CD14-positive monocyte (primary cell): ENCODE measurements at regions not wholly inside any gene's neighbourhood (a gene's known extent, or its start where the extent isn't known, plus 50 kb on each side); places are given as distances from the start of the nearest gene placed in this dataset.

Experiments used
- DNase-seq, 3 donors: peaks; one replicate each; pipeline ENCODE4 v3.0.0-alpha.2; 2011 to 2022
- H2AFZ ChIP-seq: 2 replicates; pipeline ENCODE4 v1.6.0; 2012; ENCODE audit warnings: mild to moderate bottlenecking, low read depth, low read length, inconsistent platforms; ENCODE audit not compliant: insufficient read depth, poor library complexity, severe bottlenecking
- H3K27ac ChIP-seq, 2 donors: 1 replicate in 1 of 2; 2 replicates in 1 of 2; pipeline ENCODE4 v1.5.1; 2012 to 2013; ENCODE audit warnings: low read length in 2 of 2, control low read depth in 1 of 2, inconsistent platforms in 1 of 2, low read depth in 1 of 2, mild to moderate bottlenecking in 1 of 2
- H3K27me3 ChIP-seq, 2 donors: one replicate each; pipeline versions ENCODE4 v1.6.0 to v1.6.1; 2011 to 2013; ENCODE audit warnings: low read length in 2 of 2; ENCODE audit not compliant: control insufficient read depth in 2 of 2, insufficient read depth in 2 of 2
- H3K36me3 ChIP-seq, 2 donors: replicated peaks in 1 of 2; 1 replicate in 1 of 2; 2 replicates in 1 of 2; pipeline versions ENCODE4 v1.5.1 to v1.6.1; 2012 to 2013; ENCODE audit warnings: low read length in 2 of 2, control low read depth in 1 of 2, inconsistent platforms in 1 of 2, mild to moderate bottlenecking in 1 of 2; ENCODE audit not compliant: insufficient read depth in 2 of 2, control insufficient read depth in 1 of 2
- H3K4me1 ChIP-seq, 2 donors: 1 replicate in 1 of 2; 2 replicates in 1 of 2; pipeline versions ENCODE4 v1.5.1 to v1.6.1; 2012 to 2013; ENCODE audit warnings: low read length in 2 of 2, control low read depth in 1 of 2, inconsistent platforms in 1 of 2, mild to moderate bottlenecking in 1 of 2, moderate library complexity in 1 of 2; ENCODE audit not compliant: insufficient read depth in 2 of 2, control insufficient read depth in 1 of 2
- H3K4me2 ChIP-seq: replicated peaks from 2 replicates; pipeline ENCODE3; 2012; ENCODE audit warnings: low read length, moderate library complexity, mild to moderate bottlenecking; ENCODE audit not compliant: poor library complexity, severe bottlenecking; ENCODE audit errors: extremely low read depth
- H3K4me3 ChIP-seq, 3 experiments: fragments of 200-600 bp in 1 of 3; sonication (generic) in 1 of 3; replicated peaks in 1 of 3; 1 replicate in 2 of 3; 2 replicates in 1 of 3; pipeline ENCODE4 v1.5.1; 2011 to 2013; ENCODE audit warnings: low read length in 3 of 3, mild to moderate bottlenecking in 3 of 3, control low read depth in 2 of 3, low read depth in 2 of 3, inconsistent platforms in 1 of 3, moderate library complexity in 1 of 3
- H3K79me2 ChIP-seq: 2 replicates; pipeline ENCODE4 v1.6.0; 2012; ENCODE audit warnings: mild to moderate bottlenecking, control low read depth, inconsistent platforms, low read length, moderate library complexity; ENCODE audit not compliant: insufficient read depth
- H3K9ac ChIP-seq: 2 replicates; pipeline ENCODE4 v1.6.0; 2017; ENCODE audit warnings: low read length, mild to moderate bottlenecking; ENCODE audit not compliant: insufficient read depth, poor library complexity, severe bottlenecking
- H3K9me3 ChIP-seq, 2 donors: replicated peaks in 1 of 2; 1 replicate in 1 of 2; 2 replicates in 1 of 2; pipeline versions ENCODE4 v1.5.1 to v1.6.1; 2012 to 2013; ENCODE audit warnings: low read length in 2 of 2, control low read depth in 1 of 2; ENCODE audit not compliant: control insufficient read depth in 1 of 2, insufficient read depth in 1 of 2
- H4K20me1 ChIP-seq: 2 replicates; pipeline ENCODE4 v1.6.0; 2012; ENCODE audit warnings: mild to moderate bottlenecking, low read length, control low read depth, moderate library complexity; ENCODE audit not compliant: insufficient read depth
- H3K27ac Mint-ChIP-seq, 7 donors: one replicate each; pipeline ENCODE4 v1.8.0; 2020; ENCODE audit warnings: mild to moderate bottlenecking in 7 of 7, mixed read lengths in 7 of 7, moderate library complexity in 6 of 7, inconsistent platforms in 2 of 7
- H3K27me3 Mint-ChIP-seq, 3 donors: one replicate each; pipeline ENCODE4 v1.8.0; 2021 to 2022; ENCODE audit warnings: low read depth in 3 of 3, mild to moderate bottlenecking in 3 of 3, mixed read lengths in 3 of 3, moderate library complexity in 3 of 3, inconsistent platforms in 1 of 3
- H3K36me3 Mint-ChIP-seq, 2 donors: one replicate each; pipeline ENCODE4 v1.8.0; 2020; ENCODE audit warnings: mixed read lengths in 2 of 2, inconsistent platforms in 1 of 2, mild to moderate bottlenecking in 1 of 2
- H3K4me1 Mint-ChIP-seq: one replicate; pipeline ENCODE4 v1.8.0; 2020; ENCODE audit warnings: mild to moderate bottlenecking, mixed read lengths
- H3K4me3 Mint-ChIP-seq, 2 donors: one replicate each; pipeline ENCODE4 v1.8.0; 2020; ENCODE audit warnings: mild to moderate bottlenecking in 2 of 2, mixed read lengths in 2 of 2, moderate library complexity in 1 of 2
- H3K9me3 Mint-ChIP-seq, 7 donors: one replicate each; pipeline ENCODE4 v1.8.0; 2020 to 2022; ENCODE audit warnings: mixed read lengths in 7 of 7, mild to moderate bottlenecking in 6 of 7, moderate library complexity in 6 of 7, inconsistent platforms in 2 of 7
- WGBS: methylation state at CpG from one replicate; pipeline ENCODE4 v1.1.5; 2013; ENCODE audit warnings: missing lambda C conversion rate; ENCODE audit not compliant: insufficient coverage; 5-methylcytosine and 5-hydroxymethylcytosine counted together
- intact Hi-C, 2 donors: fragments of 100-400 bp; cut with micrococcal nuclease; formaldehyde crosslinking; loops; one replicate each; pipeline versions ENCODE4 v1.15.0 to v1.15.1; 2023
- TF ChIP-seq, protein P1 (sequence below): fragments of 200-600 bp; IDR thresholded peaks from one replicate; pipeline ENCODE4 v1.8.0; 2022; ENCODE audit warnings: antibody characterized with exemption, mild to moderate bottlenecking

DNA sequence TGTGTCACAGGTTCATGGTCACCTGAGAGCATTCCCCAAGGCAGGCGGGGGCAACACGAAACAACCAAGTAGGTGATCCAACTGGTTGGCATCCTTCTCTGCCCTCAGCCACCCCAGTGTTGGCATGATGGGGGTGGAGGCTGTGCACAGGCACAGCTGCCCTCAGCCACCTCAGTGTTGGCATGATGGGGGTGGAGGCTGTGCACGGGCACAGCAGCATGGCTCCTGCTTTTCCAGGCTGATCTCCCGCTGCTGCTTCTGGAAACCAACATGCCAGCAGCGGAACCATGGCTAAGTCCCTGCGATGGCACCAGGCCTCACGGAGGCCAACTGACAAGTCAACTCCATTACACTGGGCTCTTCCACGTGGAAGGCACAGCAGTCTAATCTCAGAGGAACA is 447.8 kb downstream of the PTPRU start:
- H2AFZ ChIP-seq: no peak overlapping the region
- H3K27ac Mint-ChIP-seq: no peak overlapping the region
- no peaks in the 10 kb centered on the region for H4K20me1 ChIP-seq
- no peak overlapping the region for H3K4me3 ChIP-seq
- H3K27me3 ChIP-seq: peaks cover 0 to 6% of the 10 kb centered on the region in 2 donors
- no peak for DNase-seq
- H3K4me1 Mint-ChIP-seq: peaks cover 3% of the 10 kb centered on the region
- no peaks in the 10 kb centered on the region for H3K36me3 ChIP-seq
- TF ChIP-seq, protein P1, sequence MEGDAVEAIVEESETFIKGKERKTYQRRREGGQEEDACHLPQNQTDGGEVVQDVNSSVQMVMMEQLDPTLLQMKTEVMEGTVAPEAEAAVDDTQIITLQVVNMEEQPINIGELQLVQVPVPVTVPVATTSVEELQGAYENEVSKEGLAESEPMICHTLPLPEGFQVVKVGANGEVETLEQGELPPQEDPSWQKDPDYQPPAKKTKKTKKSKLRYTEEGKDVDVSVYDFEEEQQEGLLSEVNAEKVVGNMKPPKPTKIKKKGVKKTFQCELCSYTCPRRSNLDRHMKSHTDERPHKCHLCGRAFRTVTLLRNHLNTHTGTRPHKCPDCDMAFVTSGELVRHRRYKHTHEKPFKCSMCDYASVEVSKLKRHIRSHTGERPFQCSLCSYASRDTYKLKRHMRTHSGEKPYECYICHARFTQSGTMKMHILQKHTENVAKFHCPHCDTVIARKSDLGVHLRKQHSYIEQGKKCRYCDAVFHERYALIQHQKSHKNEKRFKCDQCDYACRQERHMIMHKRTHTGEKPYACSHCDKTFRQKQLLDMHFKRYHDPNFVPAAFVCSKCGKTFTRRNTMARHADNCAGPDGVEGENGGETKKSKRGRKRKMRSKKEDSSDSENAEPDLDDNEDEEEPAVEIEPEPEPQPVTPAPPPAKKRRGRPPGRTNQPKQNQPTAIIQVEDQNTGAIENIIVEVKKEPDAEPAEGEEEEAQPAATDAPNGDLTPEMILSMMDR: no peak
- peaks cover 1 to 12% (median 4%) of the 10 kb centered on the region in 3 donors for H3K27me3 Mint-ChIP-seq
- intact Hi-C loops: no loop called here
- no peaks in the 10 kb centered on the region for H3K36me3 Mint-ChIP-seq
- no peak overlapping the region for H3K4me3 Mint-ChIP-seq
- no peak overlapping the region for H3K27ac ChIP-seq
- H3K9me3 Mint-ChIP-seq: no peaks in the 10 kb centered on the region
- no peak overlapping the region for H3K9ac ChIP-seq
- no peak overlapping the region for H3K4me2 ChIP-seq
- no peaks in the 10 kb centered on the region for H3K79me2 ChIP-seq
- no peaks in the 10 kb centered on the region for H3K9me3 ChIP-seq
- H3K4me1 ChIP-seq: no peaks in the 10 kb centered on the region
- WGBS: 86% methylated on average over 7 of the region's 8 CpGs

DNA sequence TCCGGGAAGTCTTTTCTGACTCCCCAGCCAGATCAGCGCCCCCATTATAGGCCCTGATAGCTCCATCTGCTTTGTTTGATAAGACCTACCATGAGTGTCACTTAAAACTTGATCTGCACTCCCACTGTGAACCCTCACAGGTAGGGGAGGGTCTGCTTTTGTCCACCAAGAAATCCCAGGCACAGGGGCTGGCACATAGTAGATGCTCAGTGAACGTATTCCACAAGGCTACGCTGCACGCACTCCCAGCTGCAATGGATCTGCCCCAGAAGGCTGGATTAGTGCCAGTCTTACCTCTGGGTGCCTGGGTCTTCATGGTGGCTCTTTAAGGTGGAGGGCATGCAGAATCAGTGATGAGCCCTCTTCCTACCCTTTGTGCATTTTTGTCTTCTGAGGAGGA is 447.1 kb downstream of the PTPRU start:
- 88% methylated on average over 4 of the region's 5 CpGs for WGBS
- Mint-ChIP-seq H3K27me3 (peaks cover 1 to 10% (median 4%) of the 10 kb centered on the region in 3 donors), H3K4me1 (peaks cover 2% of the 10 kb centered on the region), H3K9me3 (no peaks in the 10 kb centered on the region), H3K27ac (no peak overlapping the region), H3K36me3 (no peaks in the 10 kb centered on the region), H3K4me3 (no peak overlapping the region)
- Histone ChIP-seq H3K36me3 (no peaks in the 10 kb centered on the region), H3K9me3 (no peaks in the 10 kb centered on the region), H3K27me3 (peaks cover 0 to 3% of the 10 kb centered on the region in 2 donors), H3K4me1 (no peaks in the 10 kb centered on the region), H2AFZ (no peak overlapping the region), H3K4me3 (no peak overlapping the region), H3K4me2 (no peak overlapping the region), H3K9ac (no peak overlapping the region), H3K79me2 (no peaks in the 10 kb centered on the region), H3K27ac (no peak overlapping the region), H4K20me1 (no peaks in the 10 kb centered on the region)
- no peak for DNase-seq
- TF ChIP-seq, protein P1: no peak
- intact Hi-C loops: no loop called here
